GM19239 (cell line): ENCODE measurements at regions not wholly inside any gene's neighbourhood (a gene's known extent, or its start where the extent isn't known, plus 50 kb on each side); places are given as distances from the start of the nearest gene placed in this dataset.
"Not testable (repeated sequence)": the region's sequence is repeated elsewhere in the genome, so short reads cannot be mapped to it uniquely, and the experiment has no call there.

ENCODE experiments used
- DNase-seq: peaks from one replicate; pipeline ENCODE4 v3.0.0; 2011; ENCODE audit warnings: low spot score; ENCODE audit not compliant: insufficient read length
- FAIRE-seq: peaks from 2 replicates; lab custom pipeline; 2011; peaks lifted over from hg19 to GRCh38; lab: Jason Lieb, UNC

DNA sequence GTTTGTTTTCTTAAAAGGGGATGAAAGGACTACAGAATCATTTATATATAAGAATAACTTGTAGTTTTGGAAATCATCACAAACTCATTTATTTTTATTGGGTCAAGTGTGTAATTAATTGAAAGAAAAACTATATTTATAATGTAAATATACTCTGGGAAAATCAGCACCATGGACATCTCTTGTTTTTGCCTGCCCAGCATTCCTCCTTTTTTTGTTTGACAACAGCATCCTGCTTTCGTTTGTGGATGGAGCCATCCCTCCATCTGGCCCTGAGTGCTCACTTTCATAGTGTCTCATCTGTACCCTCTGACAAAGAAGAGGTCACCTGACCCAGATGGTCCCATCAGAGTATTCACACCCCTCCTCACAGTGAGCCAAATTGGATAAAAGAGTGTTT lies 308.2 kb upstream of the HTR1E start:
- FAIRE-seq, result no peak
- DNase-seq, result no peak

DNA sequence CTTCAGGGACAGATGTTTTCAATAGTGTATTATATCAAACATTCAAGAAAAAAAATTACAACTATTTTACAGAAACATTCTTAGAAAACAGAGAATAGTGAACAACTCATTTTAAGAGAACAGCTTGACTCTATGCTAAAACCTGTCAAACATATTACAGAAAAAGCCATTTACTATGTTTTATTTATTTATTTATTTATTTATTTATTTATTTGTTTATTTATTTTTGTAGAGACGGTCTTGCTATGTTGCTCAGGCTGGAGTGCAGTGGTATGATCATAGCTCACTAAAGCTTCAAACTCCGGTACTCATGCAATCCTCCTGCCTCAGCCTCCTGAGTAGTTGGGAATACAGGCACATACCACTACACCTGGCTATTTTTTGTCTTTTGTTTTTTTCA lies 317.9 kb upstream of the HTR1E start:
- FAIRE-seq (no peak), DNase-seq (no peak)

DNA sequence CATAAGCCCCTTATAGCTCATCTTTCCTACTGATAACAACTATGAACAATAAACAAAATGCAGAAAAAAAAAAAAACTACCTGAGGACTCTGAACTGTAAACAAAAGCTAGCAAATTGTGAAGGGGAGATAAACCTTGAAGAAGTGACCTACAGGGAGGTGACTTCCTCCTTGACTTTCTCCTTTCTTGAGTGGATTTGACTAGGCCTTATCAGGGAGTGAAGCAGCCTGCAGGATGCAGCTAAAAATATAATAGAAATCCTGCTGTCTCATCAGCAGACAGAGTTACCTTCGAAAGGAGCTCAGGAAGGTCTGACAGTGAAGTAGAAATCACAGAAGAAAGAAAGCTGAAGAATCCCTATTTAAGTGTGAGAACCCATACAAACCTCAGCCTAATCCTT lies 322.0 kb upstream of the HTR1E start:
- no peak for FAIRE-seq

DNA sequence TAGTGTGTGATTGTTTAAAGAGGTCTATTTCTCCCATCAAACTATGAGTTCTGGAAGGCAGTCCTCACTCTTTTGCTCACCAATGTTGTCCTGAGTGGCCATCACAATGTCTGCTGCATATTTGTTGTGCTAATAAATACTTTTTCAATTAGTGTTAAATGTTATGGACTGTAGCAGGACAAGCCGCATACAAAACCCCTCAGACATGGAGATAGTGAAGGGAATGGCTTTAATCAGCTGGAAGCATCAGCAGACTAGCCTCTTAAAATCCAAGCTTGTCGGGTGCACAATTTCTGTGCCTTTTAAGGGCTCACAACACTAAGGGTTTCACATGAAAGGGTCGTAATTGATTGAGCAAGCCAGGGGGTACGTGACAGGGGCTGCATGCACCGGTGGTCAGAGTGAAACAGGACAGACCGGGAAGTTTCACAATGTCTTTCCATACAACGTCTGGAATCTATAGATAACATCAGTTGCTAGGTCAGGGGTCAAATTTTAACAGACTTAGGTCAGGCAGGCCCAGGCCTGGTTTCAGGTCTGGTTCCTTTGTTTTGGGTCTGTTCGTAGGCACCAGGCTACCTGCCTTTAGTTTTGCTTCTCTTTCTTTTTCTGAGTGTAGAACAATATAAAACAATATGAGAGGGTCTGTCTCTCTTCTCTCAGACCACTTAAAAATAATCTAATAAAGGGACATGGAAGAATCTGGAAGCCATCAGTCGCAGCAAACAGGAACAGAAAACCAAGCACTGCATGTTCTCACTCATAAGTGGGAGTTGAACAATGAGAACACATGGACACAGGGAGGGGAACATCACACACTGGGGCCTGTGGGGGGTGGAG lies 327.6 kb upstream of the HTR1E start:
- FAIRE-seq, result no peak
- DNase-seq, result no peak

More for the DNA sequence above, 322.0 kb upstream of the HTR1E start:
- no peak for DNase-seq

DNA sequence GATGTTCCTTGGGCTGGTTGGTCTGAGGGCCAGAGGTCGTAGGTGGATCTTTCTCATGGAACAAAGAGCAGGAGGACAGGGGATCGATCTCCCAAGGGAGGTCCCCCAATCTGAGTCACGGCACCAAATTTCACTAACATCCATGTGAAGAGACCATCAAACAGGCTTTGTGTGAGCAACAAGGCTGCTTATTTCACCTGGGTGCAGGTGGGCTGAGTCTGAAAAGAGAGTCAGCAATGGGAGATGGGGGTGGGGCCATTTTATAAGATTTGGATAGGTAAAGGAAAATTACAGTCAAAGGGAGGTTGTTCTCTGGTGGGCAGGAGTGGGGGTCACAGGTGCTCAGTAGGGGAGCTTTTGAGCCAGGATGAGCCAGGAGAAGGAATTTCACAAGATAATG lies 334.0 kb upstream of the HTR1E start:
- not testable (repeated sequence) for DNase-seq, FAIRE-seq

DNA sequence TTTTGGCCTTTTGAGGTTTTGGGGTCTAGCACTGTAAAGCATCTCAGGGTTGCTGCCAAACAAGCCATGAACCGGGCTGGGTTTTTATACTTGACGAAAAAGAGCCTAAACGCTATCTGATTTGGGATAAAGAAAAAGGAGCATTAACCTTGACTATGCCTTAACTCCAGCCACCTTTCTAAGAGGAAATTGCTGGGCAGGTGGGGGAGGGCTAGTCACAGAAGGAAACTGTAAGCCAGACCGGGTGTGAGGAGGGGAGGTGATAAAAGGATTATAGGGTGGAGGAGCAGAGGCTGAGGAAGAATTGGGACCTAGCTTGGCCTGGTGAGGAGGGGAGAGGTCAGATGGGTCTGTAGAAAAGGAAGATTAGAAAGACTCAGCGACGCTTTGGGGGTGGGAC lies 335.2 kb upstream of the HTR1E start:
- not testable (repeated sequence) for FAIRE-seq, DNase-seq

DNA sequence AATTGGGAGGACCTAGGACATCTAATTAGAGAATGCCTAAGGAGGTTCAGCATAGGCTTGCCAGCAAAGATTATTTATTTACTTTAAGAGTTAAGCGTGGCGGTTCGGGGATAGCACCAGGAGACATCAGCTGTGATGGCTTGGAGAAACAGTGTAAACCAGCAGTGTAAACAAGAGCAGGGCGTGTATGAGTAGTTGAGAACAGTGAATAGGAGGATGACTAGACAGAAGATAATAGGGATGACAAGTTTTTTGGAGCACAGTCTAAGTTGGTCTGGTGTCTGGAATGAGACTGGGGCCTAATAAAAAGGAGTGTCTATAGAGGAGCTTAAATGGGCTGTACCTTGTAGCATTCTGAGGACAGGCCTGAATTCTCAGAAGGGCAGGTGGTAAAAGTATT lies 338.4 kb upstream of the HTR1E start:
- DNase-seq, FAIRE-seq: not testable (repeated sequence)

DNA sequence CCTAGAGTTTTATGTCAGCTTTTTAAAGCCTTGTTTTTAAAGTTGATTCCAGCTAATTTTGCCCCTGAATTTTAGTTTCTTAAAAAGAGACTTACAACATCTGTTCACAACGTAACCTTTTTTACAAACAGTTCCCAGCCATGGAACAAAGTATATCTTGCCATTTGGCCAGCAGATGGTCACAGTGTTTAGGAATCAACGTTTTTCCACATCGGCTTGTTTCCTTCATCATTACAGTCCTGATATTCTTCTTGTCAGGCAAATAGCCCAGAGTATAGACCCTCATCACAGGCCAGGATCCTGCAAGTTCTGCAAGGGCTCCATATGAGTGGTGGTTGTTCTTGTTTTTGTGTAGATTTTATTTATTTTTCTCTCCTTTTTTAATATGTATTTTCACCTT lies 341.7 kb upstream of the HTR1E start:
- DNase-seq, result no peak
- FAIRE-seq, result no peak

DNA sequence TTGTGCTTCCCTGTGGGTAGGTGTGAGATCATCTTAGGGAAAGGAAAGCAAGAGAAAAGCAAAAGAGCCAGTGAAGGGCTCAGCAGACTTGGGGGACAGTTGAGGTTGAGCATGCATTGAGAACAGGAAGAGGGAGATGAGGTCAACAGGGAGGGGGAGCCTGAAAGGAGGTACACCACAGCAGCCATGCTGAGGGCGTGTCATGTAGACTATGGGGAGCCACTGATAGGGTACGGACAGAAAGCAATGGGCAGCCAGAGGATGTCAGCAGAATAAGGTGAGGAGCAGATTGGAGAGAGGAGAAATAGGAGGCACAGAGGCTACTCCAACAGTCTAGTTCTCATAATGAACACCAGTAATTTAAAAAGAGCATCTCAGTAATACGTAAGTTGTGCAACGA lies 351.1 kb upstream of the HTR1E start:
- DNase-seq (no peak), FAIRE-seq (no peak)

DNA sequence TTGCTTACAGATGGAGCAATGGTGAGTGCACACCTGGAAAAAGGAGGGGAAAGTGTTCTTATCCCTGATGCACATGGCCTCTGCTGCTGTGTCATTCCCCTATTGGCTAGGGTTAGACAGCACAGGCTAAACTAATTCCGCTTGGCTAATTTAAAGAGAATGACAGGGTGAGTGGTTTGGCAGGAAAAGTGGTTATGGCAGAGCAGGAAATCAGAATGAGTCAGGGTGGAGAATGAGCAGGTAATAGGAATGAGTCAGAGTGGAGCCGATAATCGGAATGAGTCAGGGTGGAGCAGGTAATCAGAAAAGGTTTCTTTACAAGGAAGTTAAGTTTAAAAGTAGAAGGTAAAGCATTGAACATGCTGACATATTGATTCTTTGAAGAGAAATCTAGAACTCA lies 355.5 kb upstream of the HTR1E start:
- FAIRE-seq (no peak), DNase-seq (no peak)

DNA sequence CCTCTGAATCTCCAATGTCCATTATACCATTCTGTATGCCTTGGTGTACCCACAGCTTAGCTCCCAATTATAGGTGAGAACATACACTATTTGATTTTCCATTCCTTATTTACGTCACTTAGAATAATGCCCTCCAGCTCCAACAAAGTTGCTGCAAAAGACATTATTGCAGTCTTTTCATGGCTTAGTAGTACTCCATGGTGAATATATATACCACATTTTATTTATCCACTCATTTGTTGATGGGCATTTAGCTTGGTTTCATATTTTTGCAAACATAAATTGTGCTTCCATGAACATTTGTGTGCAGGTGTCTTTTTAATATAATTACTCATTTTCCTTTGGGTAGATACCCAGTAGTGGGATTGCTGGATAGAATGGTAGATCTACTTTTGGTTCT lies 374.1 kb upstream of the HTR1E start:
- no peak for FAIRE-seq

DNA sequence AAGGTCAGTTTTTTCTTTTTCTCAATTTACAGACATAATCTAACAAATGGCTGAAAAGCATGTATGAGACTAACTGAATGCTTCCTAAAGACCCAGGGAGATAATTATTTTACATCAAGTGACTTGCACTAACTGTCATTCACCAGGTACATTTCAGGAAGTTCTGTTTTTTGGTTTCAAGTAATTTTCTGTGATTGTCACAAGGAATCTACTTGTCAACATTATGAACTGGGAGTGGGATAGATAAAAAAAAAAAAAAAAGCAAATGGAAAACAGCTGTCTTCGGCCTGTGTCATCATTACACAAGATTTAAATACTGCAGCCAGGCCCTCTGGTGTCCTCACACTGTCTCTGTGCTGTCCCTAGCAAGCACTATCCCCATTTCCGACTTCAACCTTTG lies 379.0 kb upstream of the HTR1E start:
- FAIRE-seq, result no peak
- DNase-seq, result no peak

More for the DNA sequence above, 374.1 kb upstream of the HTR1E start:
- no peak for DNase-seq

DNA sequence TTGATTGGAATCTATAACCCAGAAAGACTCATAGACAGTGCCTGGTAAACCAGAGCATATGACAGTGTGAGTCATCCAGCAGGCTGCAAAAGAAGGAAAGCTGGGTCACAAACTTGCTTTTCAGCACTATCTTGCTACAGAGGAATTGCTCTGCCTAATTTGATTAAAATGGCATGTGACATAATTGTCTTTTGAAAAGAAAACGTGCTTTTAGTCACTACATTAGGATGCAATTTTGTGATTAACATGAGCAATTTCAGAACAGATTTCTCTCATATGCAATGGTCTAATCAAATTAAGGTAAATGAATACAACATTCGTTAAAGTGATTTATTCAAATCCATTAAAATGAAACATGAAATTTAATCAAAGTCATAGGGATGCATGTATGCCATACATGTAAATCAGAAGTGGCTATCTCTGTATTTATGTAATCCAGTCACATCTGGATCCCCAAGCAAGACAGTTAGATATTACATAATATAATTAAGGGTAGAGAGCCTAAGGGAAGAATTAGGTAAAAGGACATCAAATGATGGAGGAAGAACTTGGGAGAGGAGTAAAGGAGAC lies 400.0 kb upstream of the HTR1E start:
- DNase-seq (no peak), FAIRE-seq (no peak)

DNA sequence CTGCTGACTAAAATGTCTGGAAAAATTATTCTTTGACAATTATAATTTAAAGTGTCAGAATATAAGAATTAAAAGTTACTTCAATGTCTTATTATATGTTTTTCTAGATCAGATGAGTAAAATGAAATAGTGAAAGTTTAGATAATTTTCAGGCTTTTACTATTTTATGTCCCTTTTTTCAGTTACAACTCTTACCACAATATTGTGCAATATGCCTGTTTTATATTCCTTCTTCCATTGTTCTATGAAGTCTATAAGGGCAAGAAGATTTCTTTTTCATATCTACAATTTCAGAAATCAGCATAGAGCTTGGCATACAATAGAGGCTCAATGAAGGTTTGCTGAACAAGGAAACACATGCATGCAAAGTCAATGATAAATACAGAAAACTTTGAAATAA lies 401.2 kb upstream of the HTR1E start:
- FAIRE-seq, result no peak
- no peak for DNase-seq

DNA sequence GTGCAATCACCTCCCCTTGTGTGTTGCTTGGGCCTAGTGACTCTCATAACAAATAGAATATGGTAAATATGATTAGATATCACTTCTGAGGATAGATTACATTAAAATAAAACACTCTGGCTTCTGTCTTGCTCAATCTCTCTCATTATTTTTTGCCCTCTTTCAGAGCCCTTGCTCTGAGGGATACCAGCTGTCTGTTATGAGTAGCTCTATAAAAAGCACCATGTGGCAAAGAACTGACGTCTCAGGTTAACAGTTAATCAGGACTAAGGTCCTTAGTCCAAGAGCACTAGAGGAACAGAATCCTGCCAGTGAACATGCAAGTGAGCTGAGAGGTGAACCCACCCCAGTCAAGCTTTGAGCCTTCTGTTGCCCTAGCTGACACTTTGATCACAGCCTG lies 402.2 kb upstream of the HTR1E start:
- FAIRE-seq (no peak), DNase-seq (no peak)

DNA sequence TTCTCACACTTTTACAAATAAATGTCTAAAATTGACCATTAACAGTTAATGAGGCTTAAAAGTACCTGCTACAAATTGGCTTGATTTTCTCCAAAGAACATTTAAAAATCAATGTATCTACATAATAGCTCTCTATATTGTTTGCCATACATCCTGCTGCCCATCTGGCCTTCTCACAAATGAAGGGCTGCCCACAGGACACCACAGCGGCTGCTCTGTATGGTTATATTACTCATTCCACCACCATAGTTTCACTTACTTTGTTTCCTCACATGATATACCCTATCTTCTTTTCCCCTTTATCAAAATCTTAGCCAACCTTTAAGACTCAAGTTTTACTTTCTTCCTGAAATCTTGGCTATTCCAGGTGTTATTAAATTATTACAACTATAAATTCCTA lies 407.7 kb upstream of the HTR1E start:
- no peak for DNase-seq
- no peak for FAIRE-seq

DNA sequence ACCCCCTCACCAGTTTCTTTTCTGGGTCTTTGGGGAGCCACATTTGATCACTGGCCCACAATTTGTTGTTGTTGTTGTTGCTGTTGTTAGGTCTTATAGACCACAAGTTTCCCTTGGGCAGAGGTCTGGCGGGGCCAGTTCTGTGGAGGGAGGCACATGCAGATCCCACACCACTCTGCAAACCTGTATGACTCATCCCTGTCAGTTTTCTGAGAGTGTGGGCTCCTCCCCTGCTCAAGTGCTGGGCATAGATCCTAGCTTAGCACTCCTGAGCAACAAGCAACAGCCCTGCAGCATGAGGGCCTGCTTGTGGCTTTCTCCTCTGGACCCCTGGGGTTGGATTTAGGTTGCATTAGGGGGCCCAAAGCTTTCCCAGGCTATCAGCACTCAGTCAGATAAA lies 411.1 kb upstream of the HTR1E start:
- no peak for DNase-seq

DNA sequence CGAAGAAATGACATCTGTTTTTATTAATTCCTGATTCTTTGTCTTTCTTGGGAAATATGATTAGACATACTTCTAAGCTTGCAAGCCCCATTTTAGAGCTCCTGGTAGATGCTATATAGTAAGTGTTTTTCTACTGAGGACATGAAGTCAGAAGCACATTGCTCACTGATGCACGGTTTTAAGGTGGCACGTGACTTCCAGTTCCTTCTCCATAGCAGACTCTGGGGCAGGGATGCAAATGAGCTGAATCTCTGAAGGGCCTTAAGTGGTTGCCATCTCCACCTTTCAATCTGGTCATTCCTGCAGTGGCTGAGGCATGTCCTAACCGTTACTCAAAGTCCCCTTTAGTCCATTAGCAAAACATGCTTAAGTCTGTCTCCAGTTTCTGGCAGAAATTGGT lies 421.2 kb upstream of the HTR1E start:
- FAIRE-seq, result no peak
- DNase-seq, result no peak

More for the DNA sequence above, 411.1 kb upstream of the HTR1E start:
- FAIRE-seq, result no peak

DNA sequence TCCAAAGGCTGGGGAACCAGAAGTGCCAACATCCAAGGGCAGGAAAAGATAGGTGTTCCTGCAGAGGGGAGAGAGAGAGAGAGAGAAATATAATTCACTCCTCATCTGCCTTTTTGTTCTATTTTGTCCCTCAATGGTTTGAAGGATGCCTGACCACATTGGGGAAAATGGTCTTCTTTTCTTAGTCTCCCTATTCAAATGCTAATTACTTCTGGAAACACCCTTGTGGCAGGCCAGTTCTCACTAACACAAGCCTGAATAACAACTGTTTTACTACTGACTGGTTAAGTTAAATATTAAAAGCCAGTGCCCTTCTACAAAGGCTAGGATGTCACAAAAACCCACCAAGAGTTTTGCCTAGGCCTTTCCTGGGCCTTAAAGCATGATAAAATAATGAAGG lies 425.4 kb upstream of the HTR1E start:
- no peak for DNase-seq
- FAIRE-seq, result no peak

DNA sequence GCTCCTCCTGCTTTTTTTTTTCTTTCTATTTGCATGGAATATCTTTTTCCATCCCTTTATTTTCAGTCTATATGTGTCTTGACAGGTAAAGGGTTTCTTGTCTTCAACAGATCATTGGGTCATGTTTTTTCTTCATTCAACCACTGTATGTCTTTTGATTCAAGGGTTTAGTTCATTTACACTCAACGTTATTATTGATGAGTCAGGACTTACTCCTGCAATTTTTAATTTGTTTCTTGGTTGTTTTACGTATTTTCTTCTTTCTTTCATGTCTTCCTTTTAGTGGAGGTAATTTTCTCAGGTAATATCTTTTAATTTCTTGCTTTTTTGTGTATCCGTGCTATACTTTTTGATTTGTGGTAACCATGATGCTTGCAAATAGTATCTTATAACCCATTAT lies 429.1 kb upstream of the HTR1E start:
- DNase-seq, result no peak
- no peak for FAIRE-seq

DNA sequence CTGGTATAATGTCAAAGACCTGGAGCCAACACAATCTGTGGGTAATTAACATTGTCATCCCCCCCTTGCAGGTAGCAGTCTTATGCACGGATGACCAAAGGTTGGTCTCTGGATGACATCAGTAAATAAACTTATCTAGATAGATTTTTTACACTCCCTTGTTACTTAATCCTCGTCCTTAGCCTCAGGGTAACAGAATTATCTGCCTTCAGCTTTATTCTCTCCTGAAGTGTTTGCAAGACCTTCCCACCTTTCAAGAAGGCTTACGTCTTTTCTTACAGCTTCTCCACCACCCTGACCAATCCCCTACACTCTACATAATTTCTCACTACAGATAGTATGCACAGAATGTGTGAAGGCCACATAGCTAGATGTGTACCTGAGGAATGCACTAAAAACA lies 434.8 kb upstream of the HTR1E start:
- DNase-seq (no peak), FAIRE-seq (no peak)

DNA sequence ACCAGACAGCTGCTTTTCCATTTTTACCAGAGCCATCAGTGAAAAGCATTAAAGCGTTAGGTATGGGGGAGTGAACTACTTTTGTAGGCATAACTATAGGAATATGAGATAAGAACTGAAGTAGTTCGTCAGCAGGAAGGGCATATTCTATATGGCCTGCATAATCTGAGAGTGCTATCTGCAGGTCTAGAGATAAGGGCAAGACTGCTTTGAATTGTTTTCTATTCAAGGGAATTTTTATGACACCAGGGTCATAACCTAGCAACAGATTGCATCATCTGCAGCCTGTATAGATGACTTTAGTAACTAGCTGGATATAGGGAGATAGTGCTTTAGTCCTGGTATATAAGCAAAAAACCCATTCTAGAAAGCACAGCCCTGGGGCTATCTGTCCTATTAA lies 437.3 kb upstream of the HTR1E start:
- FAIRE-seq (no peak), DNase-seq (no peak)
